AG09309 (cell line): ENCODE measurements at regions not wholly inside any gene's neighbourhood (a gene's known extent, or its start where the extent isn't known, plus 50 kb on each side); places are given as distances from the start of the nearest gene placed in this dataset.
"Not testable (repeated sequence)": the region's sequence is repeated elsewhere in the genome, so short reads cannot be mapped to it uniquely, and the experiment has no call there.

Source experiments
- DNase-seq: peaks from one replicate; pipeline ENCODE4 v3.0.0-alpha.2; 2010; ENCODE audit warnings: low read depth
- H3K4me3 ChIP-seq: 2 replicates; pipeline ENCODE4 v1.5.1; 2011; ENCODE audit warnings: mild to moderate bottlenecking, low read depth, low read length, moderate library complexity; ENCODE audit not compliant: control insufficient read depth
- CTCF ChIP-seq: IDR thresholded peaks from 2 replicates; pipeline ENCODE4 v1.5.1; 2011; ENCODE audit warnings: mild to moderate bottlenecking, low read depth, low read length, inconsistent platforms; ENCODE audit not compliant: insufficient read depth, control insufficient read depth; ENCODE audit errors: missing control alignments

GRCh38 chr3:166706094-166706493 is 674.0 kb downstream of the ZBBX start:
- no peak for TF ChIP-seq CTCF
- no peak overlapping the region for H3K4me3 ChIP-seq
- DNase-seq, result no peak

GRCh38 chr3:166697495-166697894 is 682.6 kb downstream of the ZBBX start:
- no peak for TF ChIP-seq CTCF
- H3K4me3 ChIP-seq, result no peak overlapping the region
- DNase-seq, result no peak

GRCh38 chr3:166696103-166696502 is 684.0 kb downstream of the ZBBX start:
- no peak for TF ChIP-seq CTCF
- no peak overlapping the region for H3K4me3 ChIP-seq
- DNase-seq, result no peak

GRCh38 chr3:166688665-166689064 is 691.4 kb downstream of the ZBBX start:
- DNase-seq, result no peak
- no peak overlapping the region for H3K4me3 ChIP-seq
- no peak for TF ChIP-seq CTCF

GRCh38 chr3:166685246-166685645 is 694.9 kb downstream of the ZBBX start:
- H3K4me3 ChIP-seq, result no peak overlapping the region
- DNase-seq, result no peak
- no peak for TF ChIP-seq CTCF

GRCh38 chr3:166684077-166684476 is 696.0 kb downstream of the ZBBX start:
- not testable (repeated sequence) for H3K4me3 ChIP-seq, DNase-seq

- TF ChIP-seq CTCF, result no peak
- H3K4me3 ChIP-seq, result no peak overlapping the region
- DNase-seq, result no peak
Observed at GRCh38 chr3:166669781-166670180, 710.3 kb downstream of the ZBBX start.
